Mucosa of stomach (tissue), 1 donor: ENCODE measurements at regions not wholly inside any gene's neighbourhood (a gene's known extent, or its start where the extent isn't known, plus 50 kb on each side); places are given as distances from the start of the nearest gene placed in this dataset.

Experiments used
- H3K27me3 ChIP-seq: one replicate; pipeline ENCODE4 v1.7.0; 2013; ENCODE audit warnings: mild to moderate bottlenecking, low read length; ENCODE audit not compliant: control insufficient read depth, insufficient read depth
- H3K36me3 ChIP-seq: one replicate; pipeline ENCODE4 v1.7.0; 2013; ENCODE audit warnings: low read length; ENCODE audit not compliant: control insufficient read depth, insufficient read depth
- H3K4me1 ChIP-seq: one replicate; pipeline ENCODE4 v1.7.0; 2013; ENCODE audit warnings: mild to moderate bottlenecking, low read length; ENCODE audit not compliant: control insufficient read depth, insufficient read depth
- H3K4me3 ChIP-seq: one replicate; pipeline ENCODE4 v1.7.0; 2013; ENCODE audit warnings: low read length
- H3K9ac ChIP-seq: one replicate; pipeline ENCODE4 v1.7.0; 2013; ENCODE audit warnings: mild to moderate bottlenecking, low read length, moderate library complexity
- H3K9me3 ChIP-seq: one replicate; pipeline ENCODE4 v1.7.0; 2013; ENCODE audit warnings: mild to moderate bottlenecking, low read length, moderate library complexity; ENCODE audit not compliant: control insufficient read depth
- donor health status: Pancreatic carcinoma.

- Histone ChIP-seq H3K4me3 (no peak overlapping the region), H3K27me3 (no peaks in the 10 kb centered on the region), H3K36me3 (no peaks in the 10 kb centered on the region), H3K9me3 (no peaks in the 10 kb centered on the region), H3K4me1 (no peaks in the 10 kb centered on the region), H3K9ac (no peak overlapping the region)
These were observed 1613.2 kb upstream of the ACO1 start for GRCh38 chr9:30771163-30771708.

GRCh38 chr9:30771760-30772159, 1612.7 kb upstream of the ACO1 start:
- H3K9ac ChIP-seq = no peak overlapping the region
- no peaks in the 10 kb centered on the region for H3K36me3 ChIP-seq
- no peaks in the 10 kb centered on the region for H3K4me1 ChIP-seq
- no peak overlapping the region for H3K4me3 ChIP-seq
- H3K9me3 ChIP-seq = no peaks in the 10 kb centered on the region
- H3K27me3 ChIP-seq = no peaks in the 10 kb centered on the region

DNA sequence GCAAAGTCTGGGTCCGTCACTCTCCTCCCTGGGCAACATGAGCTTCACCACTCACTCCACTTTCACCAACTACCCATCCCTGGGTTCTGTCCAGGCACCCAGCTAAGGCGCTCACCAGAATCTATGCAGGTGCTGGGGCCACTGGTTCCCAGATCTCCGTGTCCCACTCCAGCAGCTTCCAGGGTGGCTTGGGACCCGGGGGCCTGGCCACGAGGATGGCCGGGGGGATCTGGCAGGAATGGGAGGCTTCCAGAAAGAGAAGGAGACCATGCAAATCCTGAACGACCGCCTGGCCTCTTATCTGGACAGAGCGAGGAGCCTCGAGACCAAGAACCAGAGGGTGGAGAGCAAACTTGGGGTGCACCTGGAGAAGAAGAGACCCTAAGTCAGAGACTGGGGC, 1611.0 kb upstream of the ACO1 start:
- Histone ChIP-seq H3K36me3 (no peaks in the 10 kb centered on the region), H3K9me3 (no peaks in the 10 kb centered on the region), H3K9ac (no peak overlapping the region), H3K4me1 (no peaks in the 10 kb centered on the region), H3K27me3 (no peaks in the 10 kb centered on the region), H3K4me3 (no peak overlapping the region)

- Histone ChIP-seq H3K4me3 (no peak overlapping the region), H3K4me1 (no peaks in the 10 kb centered on the region)
These were observed 1610.1 kb upstream of the ACO1 start for GRCh38 chr9:30774326-30774725.

GRCh38 chr9:30775236-30775635, 1609.2 kb upstream of the ACO1 start:
- H3K9ac ChIP-seq = no peak overlapping the region
- H3K4me3 ChIP-seq = no peak overlapping the region
- H3K4me1 ChIP-seq = no peaks in the 10 kb centered on the region
- no peaks in the 10 kb centered on the region for H3K36me3 ChIP-seq
- H3K9me3 ChIP-seq = no peaks in the 10 kb centered on the region
- H3K27me3 ChIP-seq = no peaks in the 10 kb centered on the region

More at GRCh38 chr9:30774326-30774725, 1610.1 kb upstream of the ACO1 start:
- no peak overlapping the region for H3K9ac ChIP-seq
- H3K36me3 ChIP-seq = no peaks in the 10 kb centered on the region
- H3K27me3 ChIP-seq = no peaks in the 10 kb centered on the region
- no peaks in the 10 kb centered on the region for H3K9me3 ChIP-seq

GRCh38 chr9:30796764-30797163, 1587.7 kb upstream of the ACO1 start:
- H3K9me3 ChIP-seq = no peaks in the 10 kb centered on the region

DNA sequence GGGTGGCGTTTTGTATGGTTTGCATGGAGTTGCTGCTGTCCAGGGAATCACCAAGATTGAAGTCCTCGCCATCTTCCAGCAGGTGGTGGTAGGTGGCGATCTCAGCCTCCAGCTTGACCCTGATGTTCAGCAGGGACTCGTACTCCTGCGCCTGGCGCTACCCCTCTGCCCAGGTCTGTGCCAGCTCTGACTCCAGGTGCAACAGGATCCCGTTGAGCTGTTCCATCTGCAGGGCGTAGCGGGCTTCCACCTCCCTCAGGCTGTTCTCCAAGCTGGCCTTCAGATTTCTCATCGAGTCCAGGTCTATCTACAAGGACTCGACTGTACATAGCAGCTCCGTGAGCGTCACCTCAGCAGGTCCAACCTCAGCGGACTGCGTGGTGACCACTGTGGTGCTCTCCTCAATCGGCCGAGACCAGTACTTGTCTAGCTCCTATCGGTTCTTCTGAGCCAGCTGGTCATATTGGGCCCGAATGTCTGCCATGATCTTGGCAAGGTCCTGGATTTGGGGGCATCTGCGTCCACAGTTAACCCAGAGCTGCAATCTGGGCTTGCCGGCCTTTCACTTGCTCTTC, 1584.8 kb upstream of the ACO1 start:
- Histone ChIP-seq H3K9me3 (no peaks in the 10 kb centered on the region), H3K4me3 (no peak overlapping the region), H3K27me3 (no peaks in the 10 kb centered on the region), H3K36me3 (no peaks in the 10 kb centered on the region), H3K4me1 (no peaks in the 10 kb centered on the region), H3K9ac (no peak overlapping the region)

More at GRCh38 chr9:30796764-30797163, 1587.7 kb upstream of the ACO1 start:
- Histone ChIP-seq H3K27me3 (no peaks in the 10 kb centered on the region), H3K4me3 (no peak overlapping the region), H3K36me3 (no peaks in the 10 kb centered on the region), H3K4me1 (no peaks in the 10 kb centered on the region), H3K9ac (no peak overlapping the region)

GRCh38 chr9:30800421-30800820, 1584.0 kb upstream of the ACO1 start:
- Histone ChIP-seq H3K9me3 (no peaks in the 10 kb centered on the region), H3K27me3 (no peaks in the 10 kb centered on the region), H3K9ac (no peak overlapping the region), H3K36me3 (no peaks in the 10 kb centered on the region), H3K4me1 (no peaks in the 10 kb centered on the region), H3K4me3 (no peak overlapping the region)

- no peaks in the 10 kb centered on the region for H3K36me3 ChIP-seq
- H3K4me3 ChIP-seq = no peak overlapping the region
- no peak overlapping the region for H3K9ac ChIP-seq
- no peaks in the 10 kb centered on the region for H3K4me1 ChIP-seq
- H3K9me3 ChIP-seq = no peaks in the 10 kb centered on the region
- no peaks in the 10 kb centered on the region for H3K27me3 ChIP-seq
These were observed 1571.6 kb upstream of the ACO1 start for GRCh38 chr9:30812821-30813220.

GRCh38 chr9:30815585-30815984, 1568.9 kb upstream of the ACO1 start:
- no peak overlapping the region for H3K4me3 ChIP-seq
- no peak overlapping the region for H3K9ac ChIP-seq
- H3K4me1 ChIP-seq = no peaks in the 10 kb centered on the region
- H3K27me3 ChIP-seq = no peaks in the 10 kb centered on the region
- no peaks in the 10 kb centered on the region for H3K36me3 ChIP-seq
- no peaks in the 10 kb centered on the region for H3K9me3 ChIP-seq

- Histone ChIP-seq H3K9me3 (no peaks in the 10 kb centered on the region), H3K27me3 (no peaks in the 10 kb centered on the region), H3K9ac (no peak overlapping the region), H3K4me3 (no peak overlapping the region), H3K36me3 (no peaks in the 10 kb centered on the region), H3K4me1 (no peaks in the 10 kb centered on the region)
These were observed 1539.3 kb upstream of the ACO1 start for GRCh38 chr9:30845136-30845535.

- Histone ChIP-seq H3K4me1 (no peaks in the 10 kb centered on the region), H3K27me3 (no peaks in the 10 kb centered on the region), H3K4me3 (no peak overlapping the region), H3K9me3 (no peaks in the 10 kb centered on the region), H3K36me3 (no peaks in the 10 kb centered on the region), H3K9ac (no peak overlapping the region)
These were observed 1537.8 kb upstream of the ACO1 start for GRCh38 chr9:30846651-30847050.

GRCh38 chr9:30851600-30851999, 1532.8 kb upstream of the ACO1 start:
- Histone ChIP-seq H3K4me3 (no peak overlapping the region), H3K36me3 (no peaks in the 10 kb centered on the region), H3K27me3 (no peaks in the 10 kb centered on the region), H3K4me1 (no peaks in the 10 kb centered on the region), H3K9ac (no peak overlapping the region), H3K9me3 (no peaks in the 10 kb centered on the region)
